ENCODE measurements at regions not wholly inside any gene's neighbourhood (a gene's known extent, or its start where the extent isn't known, plus 50 kb on each side); places are given as distances from the start of the nearest gene placed in this dataset.

DNA sequence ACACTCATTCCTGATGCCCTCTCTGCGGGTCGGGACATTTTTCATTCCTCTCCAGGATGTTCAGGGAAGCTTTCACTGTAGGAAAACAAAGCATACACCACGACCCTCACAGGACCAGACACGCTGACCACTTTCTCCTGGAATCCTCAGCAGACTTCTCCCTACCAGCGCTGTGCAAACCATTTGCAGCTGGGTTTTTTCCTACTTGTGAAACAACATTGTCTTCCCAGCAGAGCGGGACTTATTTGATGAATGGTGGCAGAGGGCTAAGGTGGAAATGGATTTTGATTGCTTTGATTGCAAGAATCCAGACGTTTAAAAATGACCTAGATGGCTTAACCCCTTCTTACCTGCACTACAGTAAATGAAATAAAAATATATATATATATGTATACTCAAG lies 265.9 kb downstream of the TBC1D4 start:
- DNase-seq: no peak
- Histone ChIP-seq H3K27ac (no peak overlapping the region), H3K4me1 (no peaks in the 10 kb centered on the region), H3K27me3 (no peaks in the 10 kb centered on the region), H3K36me3 (no peaks in the 10 kb centered on the region), H3K4me3 (no peak overlapping the region), H3K9me3 (no peaks in the 10 kb centered on the region), H3K9ac (ENCODE audit: low read depth in 2 of 2, low read length in 2 of 2) (no peak overlapping the region)
- intact Hi-C loops (cut with DNase I): loop anchor here (5.0 kb wide), 1 partner anchor 1379 kb away; no protein-coding TSS in a partner anchor
- TF ChIP-seq, protein P1, sequence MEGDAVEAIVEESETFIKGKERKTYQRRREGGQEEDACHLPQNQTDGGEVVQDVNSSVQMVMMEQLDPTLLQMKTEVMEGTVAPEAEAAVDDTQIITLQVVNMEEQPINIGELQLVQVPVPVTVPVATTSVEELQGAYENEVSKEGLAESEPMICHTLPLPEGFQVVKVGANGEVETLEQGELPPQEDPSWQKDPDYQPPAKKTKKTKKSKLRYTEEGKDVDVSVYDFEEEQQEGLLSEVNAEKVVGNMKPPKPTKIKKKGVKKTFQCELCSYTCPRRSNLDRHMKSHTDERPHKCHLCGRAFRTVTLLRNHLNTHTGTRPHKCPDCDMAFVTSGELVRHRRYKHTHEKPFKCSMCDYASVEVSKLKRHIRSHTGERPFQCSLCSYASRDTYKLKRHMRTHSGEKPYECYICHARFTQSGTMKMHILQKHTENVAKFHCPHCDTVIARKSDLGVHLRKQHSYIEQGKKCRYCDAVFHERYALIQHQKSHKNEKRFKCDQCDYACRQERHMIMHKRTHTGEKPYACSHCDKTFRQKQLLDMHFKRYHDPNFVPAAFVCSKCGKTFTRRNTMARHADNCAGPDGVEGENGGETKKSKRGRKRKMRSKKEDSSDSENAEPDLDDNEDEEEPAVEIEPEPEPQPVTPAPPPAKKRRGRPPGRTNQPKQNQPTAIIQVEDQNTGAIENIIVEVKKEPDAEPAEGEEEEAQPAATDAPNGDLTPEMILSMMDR (IDR thresholded peaks at IDR 0.05): no peak

DNA sequence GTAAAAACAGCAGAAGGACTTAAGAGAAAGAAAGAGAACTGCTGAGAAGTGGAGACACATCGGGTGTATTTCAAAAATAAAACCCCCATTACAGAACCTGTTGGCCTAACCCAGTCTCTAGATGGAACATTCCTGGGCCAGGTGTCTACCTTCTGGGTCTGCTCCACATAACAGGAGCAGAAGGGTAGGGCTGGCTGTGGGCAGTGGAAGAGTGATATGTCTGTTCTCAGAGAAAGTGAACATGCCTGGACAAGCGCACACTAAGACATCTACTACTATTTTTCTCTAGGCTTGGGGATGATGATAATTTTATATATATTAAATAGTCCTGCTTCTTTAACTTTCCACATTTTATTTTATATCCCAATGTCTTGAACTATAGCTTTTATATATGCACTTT lies 267.1 kb downstream of the TBC1D4 start:
- H3K36me3 ChIP-seq: no peaks in the 10 kb centered on the region
- H3K9ac ChIP-seq (ENCODE audit: low read depth in 2 of 2, low read length in 2 of 2): no peak overlapping the region
- H3K9me3 ChIP-seq: no peaks in the 10 kb centered on the region
- H3K4me3 ChIP-seq: no peak overlapping the region
- intact Hi-C loops (cut with DNase I): loop anchor here (5.0 kb wide), 1 partner anchor 1378 kb away; no protein-coding TSS in a partner anchor
- no peak for DNase-seq
- H3K4me1 ChIP-seq: no peaks in the 10 kb centered on the region
- H3K27ac ChIP-seq: no peak overlapping the region
- TF ChIP-seq, protein P1 (IDR thresholded peaks at IDR 0.05): no peak
- H3K27me3 ChIP-seq: no peaks in the 10 kb centered on the region

DNA sequence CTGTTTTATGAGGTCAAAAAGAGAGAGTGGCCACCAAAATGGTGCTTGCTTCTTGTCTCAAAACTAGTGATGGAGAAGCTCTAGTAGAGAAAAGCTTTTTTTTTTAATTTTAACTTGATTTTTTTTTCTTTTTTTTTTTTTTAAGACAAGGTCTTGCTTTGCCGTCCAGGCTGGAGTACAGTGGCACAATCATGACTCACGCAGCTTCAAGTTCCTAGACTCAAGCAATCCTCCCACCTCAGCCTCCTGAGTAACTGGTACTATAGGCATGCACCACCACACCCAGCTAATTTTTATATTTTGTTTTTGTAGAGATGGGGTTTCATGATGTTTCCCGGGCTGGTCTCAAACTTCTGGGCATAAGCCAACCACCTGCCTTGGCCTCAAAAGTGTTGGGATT lies 279.0 kb downstream of the TBC1D4 start:
- H3K36me3 ChIP-seq: no peaks in the 10 kb centered on the region
- intact Hi-C loops (cut with DNase I): no loop called here
- no peak overlapping the region for H3K4me3 ChIP-seq
- TF ChIP-seq, protein P1 (IDR thresholded peaks at IDR 0.05): no peak
- H3K27ac ChIP-seq: no peak overlapping the region
- no peak for DNase-seq
- no peaks in the 10 kb centered on the region for H3K4me1 ChIP-seq
- H3K9me3 ChIP-seq: no peaks in the 10 kb centered on the region
- H3K27me3 ChIP-seq: no peaks in the 10 kb centered on the region
- no peak overlapping the region for H3K9ac ChIP-seq (ENCODE audit: low read depth in 2 of 2, low read length in 2 of 2)

DNA sequence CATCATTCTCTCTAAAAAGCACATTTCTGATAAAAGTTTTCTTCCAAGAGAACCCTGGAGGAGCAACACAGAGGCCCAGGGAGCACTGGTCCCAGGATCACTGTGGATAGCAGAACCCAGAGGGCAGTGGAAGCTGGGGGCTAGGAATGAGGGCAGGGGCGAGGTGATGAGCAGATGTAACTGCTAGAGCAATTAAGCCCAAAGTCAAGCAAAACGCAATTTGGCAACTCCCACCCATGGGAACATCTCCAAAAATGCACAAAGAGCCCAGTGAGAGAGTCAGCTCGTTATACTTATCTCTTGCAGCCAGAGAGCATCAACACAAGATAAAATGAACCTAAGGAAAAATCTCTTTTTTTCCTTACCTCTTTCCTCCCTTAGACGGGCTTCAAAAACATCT lies 284.2 kb downstream of the TBC1D4 start:
- no peak for DNase-seq
- H3K9ac ChIP-seq (ENCODE audit: low read depth in 2 of 2, low read length in 2 of 2): no peak overlapping the region
- no peak overlapping the region for H3K4me3 ChIP-seq
- TF ChIP-seq, protein P1 (IDR thresholded peaks at IDR 0.05): no peak
- H3K4me1 ChIP-seq: no peaks in the 10 kb centered on the region
- intact Hi-C loops (cut with DNase I): no loop called here
- no peaks in the 10 kb centered on the region for H3K27me3 ChIP-seq
- no peak overlapping the region for H3K27ac ChIP-seq
- H3K36me3 ChIP-seq: no peaks in the 10 kb centered on the region
- H3K9me3 ChIP-seq: no peaks in the 10 kb centered on the region

DNA sequence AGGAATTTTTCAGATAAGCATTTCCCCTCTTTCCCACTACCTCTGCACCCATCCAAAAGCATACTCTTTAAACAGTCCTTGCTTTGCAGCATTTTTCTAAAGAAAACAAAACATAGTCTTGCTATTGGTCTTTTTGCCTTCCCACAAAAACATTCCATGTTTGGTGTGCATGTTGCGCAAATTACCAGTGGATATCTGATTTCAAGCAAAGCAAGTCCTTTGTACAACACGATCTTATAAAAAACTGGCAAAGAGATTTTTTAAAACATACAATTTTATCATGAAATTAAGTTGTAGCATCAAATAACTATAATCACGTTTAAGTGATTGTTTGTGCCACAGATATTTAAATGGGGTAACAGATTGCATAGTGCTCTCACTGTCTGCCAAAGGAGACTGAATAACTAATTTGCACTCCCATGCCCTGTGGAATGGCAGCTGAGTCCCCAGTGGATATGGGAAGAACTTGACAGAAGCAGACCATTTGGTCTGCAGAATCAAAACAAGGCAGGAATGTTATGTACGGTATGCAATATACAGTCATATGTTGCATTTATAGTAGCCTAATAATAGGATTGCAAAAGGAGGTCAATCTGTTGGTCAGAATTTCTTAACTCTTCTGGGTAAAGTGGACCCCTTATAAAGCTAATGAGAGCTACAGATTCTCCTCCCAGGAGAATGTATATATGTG lies 285.7 kb downstream of the TBC1D4 start:
- DNase-seq: no peak
- Histone ChIP-seq H3K9me3 (no peaks in the 10 kb centered on the region), H3K27ac (no peak overlapping the region), H3K36me3 (no peaks in the 10 kb centered on the region), H3K27me3 (no peaks in the 10 kb centered on the region), H3K4me3 (no peak overlapping the region), H3K9ac (ENCODE audit: low read depth in 2 of 2, low read length in 2 of 2) (no peak overlapping the region), H3K4me1 (no peaks in the 10 kb centered on the region)
- intact Hi-C loops (cut with DNase I): no loop called here
- TF ChIP-seq, protein P1 (IDR thresholded peaks at IDR 0.05): no peak

All from colonic mucosa (tissue), 4 donors.